ENCODE measurements at regions not wholly inside any gene's neighbourhood (a gene's known extent, or its start where the extent isn't known, plus 50 kb on each side); places are given as distances from the start of the nearest gene placed in this dataset.
"Not testable (repeated sequence)": the region's sequence is repeated elsewhere in the genome, so short reads cannot be mapped to it uniquely, and the experiment has no call there.

DNA sequence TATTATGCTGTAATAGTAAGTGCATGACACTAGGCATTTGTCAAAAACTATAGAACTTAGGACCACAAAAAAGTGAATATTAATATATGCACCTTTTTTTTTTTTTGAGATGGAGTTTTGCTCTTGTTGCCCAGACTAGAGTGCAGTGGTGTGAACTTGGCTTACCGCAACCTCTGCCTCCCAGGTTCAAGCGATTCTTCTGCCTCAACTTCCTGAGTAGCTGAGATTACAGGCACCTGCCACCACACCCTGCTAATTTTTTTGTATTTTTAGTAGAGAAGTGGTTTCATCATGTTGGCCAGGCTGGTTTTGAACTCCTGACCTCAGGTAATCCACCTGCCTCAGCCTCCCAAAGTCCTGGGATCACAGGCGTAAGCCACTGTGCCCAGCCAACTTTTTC, 2315.2 kb upstream of the ACO1 start:
- DNase-seq (ENCODE audit: low read depth in 1 of 2, low spot score in 2 of 2); H2AK5ac ChIP-seq (ENCODE audit: low read depth, low read length); H3K4ac ChIP-seq (replicated peaks; ENCODE audit: insufficient read length, low read depth, low read length); H4K8ac ChIP-seq (ENCODE audit: extremely low read depth, insufficient read depth, low read length); H3K79me1 ChIP-seq (ENCODE audit: low read depth, low read length); POLR2A ChIA-PET (ENCODE audit: partially characterized antibody); H3K56ac ChIP-seq (replicated peaks; ENCODE audit: insufficient read length, low read depth, low read length); H3K14ac ChIP-seq (ENCODE audit: insufficient read length); H3K27ac ChIP-seq (ENCODE audit: low read depth, low read length); H3K23me2 ChIP-seq (ENCODE audit: low read depth, low read length); H2BK120ac ChIP-seq (replicated peaks; ENCODE audit: low read depth, low read length); H4K91ac ChIP-seq (replicated peaks; ENCODE audit: insufficient read length, low read length); H3K27me3 ChIP-seq (replicated peaks in 1 of 4; ENCODE audit: control insufficient read depth in 3 of 4, extremely low read depth in 1 of 4, insufficient read depth in 3 of 4, low read length in 3 of 4); H3K9me3 ChIP-seq (ENCODE audit: insufficient read depth in 2 of 2, low read depth in 1 of 2, low read length in 1 of 2); H2BK20ac ChIP-seq (ENCODE audit: low read length); H3K4me2 ChIP-seq (ENCODE audit: insufficient read depth in 1 of 2, low read depth in 2 of 2, low read length in 2 of 2); H3K9ac ChIP-seq (replicated peaks in 1 of 4; ENCODE audit: extremely low read depth in 1 of 4, low read depth in 3 of 4, low read length in 3 of 4); H3K4me1 ChIP-seq (replicated peaks in 1 of 4; ENCODE audit: control insufficient read depth in 3 of 4, insufficient read depth in 4 of 4, low read length in 3 of 4); FAIRE-seq; H2BK15ac ChIP-seq (ENCODE audit: low read length); H4K20me1 ChIP-seq (replicated peaks in 1 of 2; ENCODE audit: control insufficient read depth in 1 of 2, insufficient read depth in 2 of 2, low read length in 2 of 2); H3K79me2 ChIP-seq (ENCODE audit: control insufficient read depth in 1 of 2, insufficient read depth in 2 of 2, low read length in 2 of 2); H4K5ac ChIP-seq (ENCODE audit: insufficient read length, low read depth, low read length); H3K4me3 ChIP-seq (ENCODE audit: extremely low read depth in 1 of 4, insufficient read depth in 2 of 4, low read depth in 3 of 4, low read length in 4 of 4); H3K18ac ChIP-seq (ENCODE audit: extremely low read depth, low read length); H3K36me3 ChIP-seq (ENCODE audit: control insufficient read depth in 2 of 4, insufficient read depth in 4 of 4, low read length in 3 of 4); H2BK5ac ChIP-seq (ENCODE audit: low read depth, low read length); H3K23ac ChIP-seq (ENCODE audit: insufficient read length); H2AFZ ChIP-seq (ENCODE audit: low read length); CTCF ChIA-PET (ENCODE audit: partially characterized antibody); H2BK12ac ChIP-seq (ENCODE audit: low read depth, low read length): not testable (repeated sequence)
- 100% methylated on average over 3 of the region's 3 CpGs; no CpG with 5 or more reads in 1 of the 2 experiments for WGBS, 2 experiments (ENCODE audit: extremely low coverage in 1 of 2, insufficient coverage in 1 of 2, insufficient read length in 1 of 2, insufficient replicate concordance in 2 of 2, low coverage in 1 of 2, low lambda C conversion rate in 2 of 2, missing lambda C conversion rate in 1 of 2)
